A172 (cell line): ENCODE measurements at regions not wholly inside any gene's neighbourhood (a gene's known extent, or its start where the extent isn't known, plus 50 kb on each side); places are given as distances from the start of the nearest gene placed in this dataset.
"Not testable (repeated sequence)": the region's sequence is repeated elsewhere in the genome, so short reads cannot be mapped to it uniquely, and the experiment has no call there.

ENCODE experiments used
- DNase-seq: peaks from one replicate; pipeline ENCODE4 v3.0.0-alpha.2; 2015; ENCODE audit warnings: low spot score

DNA sequence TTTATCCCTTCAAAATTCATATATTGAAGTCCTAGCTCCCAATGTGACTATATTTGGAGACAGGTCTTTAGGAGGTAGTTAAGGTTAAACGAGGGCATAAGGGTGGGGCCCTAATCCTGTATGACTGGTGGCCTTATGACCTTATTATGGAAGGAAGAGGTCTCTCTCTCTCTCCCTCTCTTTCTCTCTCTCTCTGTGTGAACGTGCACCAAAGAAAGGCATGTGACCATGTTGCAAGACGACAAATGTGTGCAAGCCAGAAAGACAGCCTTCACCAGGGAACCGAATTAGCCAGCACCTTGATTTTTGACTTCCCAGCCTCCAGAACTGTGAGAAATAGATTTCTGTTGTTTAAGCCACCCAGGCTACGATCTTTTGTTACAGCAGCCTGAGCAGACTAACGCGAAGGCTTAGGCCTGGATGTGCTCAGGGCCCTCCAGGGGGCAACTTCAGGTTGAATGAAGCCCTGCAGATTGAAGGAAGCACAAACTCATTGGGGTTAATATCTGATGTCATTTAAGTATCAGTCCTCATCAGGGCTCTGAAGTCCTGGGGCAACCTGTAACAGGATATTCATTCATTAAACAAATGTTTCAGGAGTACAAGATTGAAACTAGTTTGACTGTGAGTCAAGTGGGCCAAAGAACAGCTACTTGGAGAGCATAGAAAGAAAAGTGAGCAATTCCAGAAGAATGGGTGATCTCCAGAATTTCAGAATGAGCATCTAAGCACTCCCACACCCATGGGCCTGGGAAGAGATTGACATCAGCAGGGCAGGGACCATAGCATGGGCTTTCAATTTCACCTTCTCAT is 157.4 kb upstream of the TNFAIP3 start:
- no peak for DNase-seq

DNA sequence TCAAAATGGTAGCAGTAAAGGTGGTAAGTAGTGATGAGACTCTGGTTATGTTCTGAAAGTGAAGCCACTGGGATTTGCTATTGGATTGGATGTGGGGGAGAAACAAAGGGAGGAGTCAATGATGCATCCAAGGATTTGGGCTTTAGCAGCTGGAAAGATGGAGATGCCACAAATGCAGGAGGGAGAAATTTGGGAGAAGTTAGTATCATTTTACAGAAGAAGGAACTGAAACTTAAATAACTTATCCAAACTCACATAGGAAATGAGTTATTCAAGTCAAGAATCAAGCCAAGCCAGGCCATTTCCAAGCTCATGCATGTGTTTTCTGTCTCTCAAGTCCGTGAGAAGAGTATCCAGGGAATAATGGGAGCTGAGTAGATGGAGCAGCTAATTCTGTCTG is 155.1 kb upstream of the TNFAIP3 start:
- no peak for DNase-seq

DNA sequence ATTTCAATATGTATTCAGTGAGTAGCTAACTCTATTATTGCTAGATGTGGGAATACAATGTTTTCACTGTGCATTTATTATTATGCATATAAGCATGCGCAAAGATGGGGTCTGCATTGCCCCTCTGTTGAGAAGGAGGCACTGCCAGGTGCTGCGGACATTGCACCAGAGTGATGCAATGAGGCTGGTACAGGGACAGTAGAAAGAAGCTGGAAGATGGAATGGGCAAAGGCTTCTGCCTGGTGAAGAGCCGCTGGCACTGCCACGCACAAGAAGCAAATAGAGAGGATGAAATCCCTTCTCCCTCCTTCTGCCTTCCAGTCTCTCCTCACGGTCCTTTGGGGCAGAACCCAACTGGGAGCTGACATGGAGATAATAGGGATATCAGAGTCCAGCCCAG is 154.5 kb upstream of the TNFAIP3 start:
- no peak for DNase-seq

DNA sequence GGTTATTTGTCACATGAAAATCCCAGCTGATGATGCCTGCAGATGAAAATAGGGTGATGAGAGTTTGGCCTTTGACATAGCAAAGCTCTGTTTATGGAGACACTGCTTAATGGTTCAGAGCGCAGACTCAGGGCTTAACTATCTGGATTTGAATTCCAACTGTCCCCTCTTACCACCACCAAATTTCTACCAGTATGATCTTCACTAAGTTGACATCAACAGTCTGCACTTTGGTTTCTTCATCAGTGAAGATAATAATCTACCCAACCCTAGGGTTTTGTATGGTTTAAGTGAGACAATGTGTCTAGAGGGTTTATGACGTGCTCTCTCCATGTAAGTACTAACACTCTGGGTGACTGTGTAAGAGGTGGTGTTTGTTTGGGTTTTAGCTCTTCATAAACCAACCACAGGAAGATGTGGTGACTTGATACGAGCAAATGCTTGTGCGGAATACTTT is 151.4 kb upstream of the TNFAIP3 start:
- no peak for DNase-seq

DNA sequence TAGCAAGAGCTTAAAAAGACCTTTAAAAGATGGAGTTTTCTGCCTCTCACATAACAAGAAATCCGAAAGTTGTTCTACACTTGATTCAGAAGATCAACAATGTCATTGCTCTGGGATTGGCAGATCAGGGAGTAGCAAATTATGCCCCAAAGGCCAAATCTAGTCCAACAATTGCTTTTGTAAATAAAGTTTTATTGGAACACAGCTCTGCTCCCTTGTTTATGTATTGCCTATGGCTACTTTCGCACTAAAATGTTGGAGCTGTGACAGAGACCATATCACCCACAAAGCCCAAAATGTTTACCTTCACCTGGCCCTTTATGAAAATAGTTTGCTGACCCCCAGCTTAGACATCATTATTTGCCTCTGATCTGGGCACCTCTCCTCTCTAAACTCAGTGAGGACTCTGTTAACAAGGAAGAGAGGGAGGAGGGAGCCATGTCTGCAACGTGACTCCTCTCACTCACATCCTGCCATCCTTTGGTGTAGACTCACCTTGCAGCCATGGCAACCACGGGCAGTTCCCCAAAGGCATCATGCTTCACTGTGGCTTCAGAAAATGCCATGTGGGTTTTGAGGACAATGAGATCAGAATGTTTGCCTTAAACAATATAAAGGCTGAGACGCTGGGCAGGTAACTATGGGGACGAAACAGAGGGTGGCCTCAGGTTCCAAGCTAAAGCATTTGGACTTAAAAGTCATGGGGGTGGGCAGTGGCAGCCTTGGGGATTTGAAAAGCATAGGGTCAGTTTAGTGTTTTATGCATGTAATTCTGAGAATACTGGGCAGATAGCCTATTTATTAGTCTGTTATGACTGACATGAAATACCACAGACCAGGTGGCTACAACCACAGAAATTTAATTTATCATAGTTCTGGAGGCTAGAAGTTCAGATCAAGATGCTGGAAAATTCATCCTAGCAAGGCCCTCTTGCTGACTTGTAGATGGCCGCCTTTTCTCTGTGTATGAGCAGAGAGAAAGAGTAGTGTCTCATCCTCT is 149.7 kb upstream of the TNFAIP3 start:
- DNase-seq = no peak

DNA sequence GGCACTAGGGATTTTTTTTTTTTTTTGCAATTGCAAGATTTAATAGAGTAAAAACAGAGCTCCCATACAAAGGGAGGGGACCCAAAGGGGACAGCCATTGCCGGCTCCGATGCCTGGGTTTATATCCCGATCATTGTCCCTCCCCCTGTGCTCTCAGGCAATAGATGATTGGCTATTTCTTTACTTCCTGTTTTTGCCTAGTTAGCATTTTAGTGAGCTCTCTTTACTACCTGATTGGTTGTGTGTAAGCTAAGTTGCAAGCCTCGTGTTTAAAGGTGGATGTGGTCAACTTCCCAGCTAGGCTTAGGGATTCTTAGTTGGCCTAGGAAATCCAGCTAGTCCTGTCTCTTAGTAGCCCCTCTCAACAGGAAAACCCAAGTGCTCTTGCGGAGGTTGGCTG is 148.2 kb upstream of the TNFAIP3 start:
- not testable (repeated sequence) for DNase-seq

DNA sequence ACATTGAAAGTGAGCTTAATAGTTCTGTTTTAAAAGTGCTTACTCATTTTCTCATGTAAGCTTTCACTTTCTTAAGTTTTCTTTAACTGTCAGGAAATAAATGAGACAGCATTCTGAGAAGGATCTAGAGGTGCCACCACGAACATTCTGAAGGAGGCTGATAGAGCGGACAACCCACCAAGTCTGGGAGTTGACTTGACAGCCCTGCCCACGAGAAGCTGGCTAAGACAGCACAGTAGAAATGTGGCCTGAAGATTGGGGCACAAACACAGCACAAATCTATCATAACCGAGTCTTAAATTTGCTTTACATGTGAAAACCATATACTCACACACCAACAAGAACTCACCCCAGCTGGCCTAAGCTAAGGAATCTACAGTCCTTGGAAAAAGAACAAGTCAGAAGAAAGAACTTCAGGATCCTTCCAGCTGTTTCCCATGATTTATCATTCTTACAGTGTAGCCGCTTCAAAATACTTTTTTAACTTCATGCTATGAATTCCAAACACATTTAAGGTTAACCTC is 144.2 kb upstream of the TNFAIP3 start:
- DNase-seq = no peak

DNA sequence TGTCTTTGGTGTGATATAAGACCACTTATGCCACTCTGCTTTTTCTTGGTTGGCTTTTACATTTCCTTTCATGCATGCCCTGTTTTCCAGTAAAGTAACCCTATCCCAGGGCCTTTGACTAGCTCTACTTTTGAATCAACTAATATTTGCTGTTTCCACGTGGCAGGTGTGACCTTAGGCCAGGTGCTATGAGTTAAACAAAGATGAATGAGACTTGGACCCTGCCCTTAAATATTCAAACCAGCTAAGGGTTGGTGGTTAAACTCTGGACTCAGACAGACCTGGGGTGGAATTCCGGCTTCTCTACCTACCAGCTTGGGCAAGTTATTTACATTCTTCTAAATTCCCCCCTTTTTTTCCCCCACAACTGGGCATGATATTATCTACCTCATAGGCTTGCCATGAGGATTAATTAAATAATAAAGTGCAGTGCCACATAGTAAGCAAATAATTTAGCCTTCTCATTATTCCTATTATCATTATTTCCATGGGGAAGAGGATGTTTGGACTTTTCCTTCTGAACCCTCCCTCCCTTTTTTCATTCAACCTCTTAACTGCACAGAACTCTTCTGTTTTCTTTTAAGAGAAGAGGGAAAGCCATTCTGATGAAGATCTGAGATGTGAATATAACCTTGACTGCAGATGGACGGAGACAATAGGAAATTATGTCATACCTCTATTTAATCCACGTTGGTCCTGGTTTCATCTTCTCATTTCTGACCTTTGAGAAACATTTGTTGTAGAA is 143.6 kb upstream of the TNFAIP3 start:
- no peak for DNase-seq

DNA sequence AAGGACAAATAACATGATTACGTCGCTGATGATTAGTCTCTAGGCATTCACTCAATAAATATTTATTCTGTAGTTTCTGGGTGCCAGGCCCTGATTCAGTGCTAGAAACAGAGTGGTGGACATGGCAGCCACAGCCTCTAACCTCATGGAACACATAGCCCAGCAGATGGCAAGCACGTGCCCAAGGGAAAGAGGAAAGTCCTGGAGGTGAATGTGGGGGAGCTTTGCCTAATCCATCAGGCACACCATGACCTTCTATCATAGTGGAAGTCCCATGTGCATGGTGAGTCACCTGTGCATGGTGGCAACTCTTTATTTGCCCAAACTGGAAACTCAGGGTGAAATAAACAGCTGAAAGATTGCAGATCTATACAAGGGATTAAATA is 143.0 kb upstream of the TNFAIP3 start:
- no peak for DNase-seq

DNA sequence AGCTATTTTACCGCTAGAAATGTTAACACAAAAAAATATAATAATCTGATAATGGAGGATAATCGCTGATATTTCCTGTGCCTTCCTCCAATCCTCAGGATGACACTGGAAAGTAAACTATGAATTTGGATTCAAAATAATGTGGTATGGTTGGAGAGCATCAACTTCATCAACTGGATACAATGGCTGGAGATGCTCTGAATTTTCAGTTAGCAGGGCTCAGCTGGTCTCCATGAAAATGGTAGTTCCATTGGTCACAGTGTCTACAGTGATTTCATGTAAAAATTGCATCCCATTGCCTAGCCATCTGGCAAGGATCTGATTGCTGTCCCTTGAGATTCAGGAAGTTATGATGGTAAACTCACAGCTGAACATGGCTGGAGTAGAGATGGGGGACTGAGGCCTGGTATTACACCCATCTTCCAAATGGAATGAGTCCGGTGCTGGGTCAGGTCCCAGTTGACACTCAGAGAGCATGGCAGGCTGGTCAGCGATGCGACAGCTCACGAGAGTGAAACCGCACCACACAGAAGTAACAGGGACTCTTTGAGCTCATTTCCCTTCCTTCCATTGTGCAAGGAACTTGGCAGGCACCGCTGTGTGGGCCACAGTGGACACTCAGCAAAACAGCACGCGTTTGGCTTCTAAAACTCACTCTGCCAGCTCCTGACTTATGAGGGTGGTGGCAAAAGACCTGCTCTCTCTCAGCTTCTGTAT is 142.4 kb upstream of the TNFAIP3 start:
- DNase-seq = no peak

DNA sequence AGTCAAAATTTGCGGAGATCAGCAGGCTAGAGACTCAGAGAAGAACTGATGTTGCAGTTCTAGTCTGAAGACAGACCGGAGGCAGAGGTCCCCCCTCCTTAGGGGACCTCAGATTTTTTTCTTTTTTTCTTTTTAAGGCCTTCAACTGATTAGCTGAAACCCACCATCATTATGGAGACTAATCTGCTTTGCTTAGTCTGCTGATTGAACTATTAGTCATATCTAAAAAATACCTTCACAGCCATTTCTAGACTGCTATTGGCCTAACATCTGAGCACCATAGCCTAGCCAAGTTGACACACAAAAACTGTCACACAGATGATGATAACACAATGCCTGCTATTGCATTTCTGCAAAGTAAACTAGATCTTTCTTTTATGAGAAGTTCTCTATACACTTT is 141.1 kb upstream of the TNFAIP3 start:
- DNase-seq = no peak

DNA sequence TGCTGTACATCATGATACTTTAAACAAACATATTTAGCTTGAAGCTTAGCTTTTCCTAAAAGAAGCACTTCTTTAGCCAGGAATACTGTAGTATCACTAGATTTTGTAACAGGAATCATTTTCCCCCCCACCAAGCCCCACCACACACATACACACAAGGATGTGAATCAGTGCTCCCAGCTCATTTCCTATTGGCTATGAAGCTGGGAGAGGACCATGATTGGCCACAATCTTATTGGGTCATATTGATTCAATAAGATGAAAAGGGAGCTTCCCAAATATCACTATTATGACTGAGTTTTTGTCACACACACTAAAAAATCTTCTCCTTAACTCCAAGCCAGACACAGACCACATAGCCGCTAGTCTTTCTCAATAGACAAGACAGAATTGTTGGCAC is 140.5 kb upstream of the TNFAIP3 start:
- DNase-seq = no peak

DNA sequence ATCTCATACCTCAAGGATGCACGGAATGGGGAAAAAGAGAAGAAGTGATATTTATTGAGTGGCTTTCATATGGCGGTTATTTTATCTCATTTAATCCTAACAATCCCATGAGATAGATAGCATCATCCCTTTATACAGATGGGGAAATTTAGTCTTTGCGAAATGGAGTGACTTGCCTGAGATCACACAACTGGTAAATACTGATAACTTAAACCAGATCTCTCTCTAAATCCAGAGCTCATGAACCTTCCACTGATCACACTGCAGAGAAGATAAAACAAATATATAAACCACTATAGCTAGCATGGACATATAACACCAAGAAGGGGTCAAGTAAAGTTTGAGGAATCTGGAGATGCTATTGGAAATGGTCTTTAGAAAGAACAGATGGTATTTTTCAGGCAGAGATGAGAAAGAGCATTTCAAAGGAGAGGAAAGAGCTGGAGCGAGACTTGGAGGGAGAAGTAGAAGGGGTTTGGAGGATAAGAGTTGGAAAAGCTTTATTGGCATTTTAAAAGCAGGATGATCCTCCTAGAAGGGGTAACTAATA is 139.8 kb upstream of the TNFAIP3 start:
- DNase-seq = no peak

DNA sequence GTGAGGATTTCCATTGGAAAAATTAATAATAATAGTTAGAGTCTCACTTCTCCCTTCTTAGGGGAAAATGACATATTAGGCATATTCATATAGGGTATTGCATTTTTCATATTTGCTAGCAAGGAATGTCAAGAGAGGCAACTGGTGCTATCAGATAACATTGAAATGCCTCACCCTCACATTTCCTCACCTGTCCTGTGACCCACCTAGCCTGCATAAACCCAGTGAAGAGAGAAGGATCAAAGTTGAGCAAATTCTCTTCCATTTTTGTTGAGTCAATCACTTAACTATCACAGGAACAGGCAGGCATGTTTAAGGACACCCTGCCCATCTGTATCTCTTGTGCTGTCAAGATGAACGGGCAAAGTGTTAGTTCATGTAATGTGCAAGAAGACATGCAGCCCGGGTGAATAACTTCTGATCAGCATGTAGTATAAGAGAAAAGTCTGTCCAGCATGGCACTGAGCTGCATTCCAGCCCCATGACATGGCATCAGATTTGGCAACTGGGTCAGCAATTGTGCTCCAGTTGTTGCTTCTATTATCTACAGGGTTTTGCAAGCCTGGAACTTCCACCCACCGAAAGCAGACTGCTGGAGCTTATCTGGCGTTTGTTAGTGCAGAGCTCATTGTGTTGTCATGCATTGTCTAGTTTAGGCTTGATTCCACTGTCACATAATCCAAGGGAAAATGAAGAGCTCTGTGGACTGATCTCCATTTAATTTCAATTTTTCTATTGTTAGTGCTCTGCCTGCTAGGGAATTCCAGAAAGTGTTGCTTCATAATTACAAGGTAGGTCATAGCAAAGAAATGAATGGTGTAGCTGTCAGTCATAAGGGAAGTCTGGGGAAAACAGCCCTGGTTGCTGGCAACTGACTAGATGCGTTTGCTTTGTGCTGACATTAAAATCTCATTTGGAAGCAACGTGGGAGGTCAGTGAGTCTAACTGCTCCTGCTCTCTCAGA is 138.4 kb upstream of the TNFAIP3 start:
- peak; percentile 69 for DNase-seq

DNA sequence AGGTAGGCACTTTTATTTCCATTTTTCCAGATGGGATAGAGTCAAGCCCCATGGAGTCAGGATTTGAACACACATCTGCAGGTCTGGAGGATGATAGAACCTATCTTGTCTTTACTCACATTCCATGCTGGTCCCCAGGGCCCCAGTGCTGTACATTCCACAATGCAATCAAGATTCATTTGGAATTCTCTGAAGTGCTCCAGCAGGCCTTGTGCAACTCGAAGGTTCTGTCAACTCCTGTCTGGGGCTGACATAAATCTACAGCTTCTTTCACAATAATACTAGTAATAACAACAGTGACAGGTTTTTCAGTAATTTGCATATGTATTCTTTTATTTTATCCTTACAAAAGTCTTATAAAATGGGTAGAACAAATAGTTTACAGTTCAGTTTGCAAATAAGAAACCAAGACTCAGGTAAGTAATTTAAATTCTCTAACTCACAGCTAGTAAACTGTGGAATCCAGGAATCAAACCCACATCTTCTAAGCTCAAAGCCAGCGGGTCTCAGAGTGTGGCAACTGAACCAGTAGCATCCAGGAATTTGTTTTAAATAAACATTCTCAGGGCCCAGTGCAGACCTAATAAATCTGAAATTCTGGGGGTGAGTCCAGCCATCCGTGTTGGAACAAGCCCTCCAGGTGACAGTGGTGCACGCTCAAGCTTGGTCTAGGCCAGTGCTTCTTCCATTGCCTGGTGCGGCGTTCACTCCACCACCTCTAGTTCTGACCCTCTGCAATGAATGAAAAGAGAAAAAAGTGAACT is 137.0 kb upstream of the TNFAIP3 start:
- DNase-seq = no peak

DNA sequence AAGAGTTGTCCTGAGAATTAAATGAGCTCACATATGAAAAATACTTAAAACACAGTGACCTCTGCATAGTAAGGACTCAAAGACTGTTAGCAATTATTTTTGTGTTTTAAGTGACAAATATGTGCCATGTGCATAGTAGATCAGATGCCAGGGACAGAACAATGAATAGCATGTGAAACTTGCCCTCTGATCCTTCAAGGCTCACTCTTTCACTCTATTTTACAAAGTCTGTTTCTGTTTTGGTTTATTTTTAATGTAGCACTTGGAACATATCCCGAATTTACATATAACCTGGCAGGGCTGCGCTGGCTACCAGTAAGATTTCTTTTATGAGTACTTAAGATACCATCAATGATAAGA is 135.5 kb upstream of the TNFAIP3 start:
- no peak for DNase-seq

DNA sequence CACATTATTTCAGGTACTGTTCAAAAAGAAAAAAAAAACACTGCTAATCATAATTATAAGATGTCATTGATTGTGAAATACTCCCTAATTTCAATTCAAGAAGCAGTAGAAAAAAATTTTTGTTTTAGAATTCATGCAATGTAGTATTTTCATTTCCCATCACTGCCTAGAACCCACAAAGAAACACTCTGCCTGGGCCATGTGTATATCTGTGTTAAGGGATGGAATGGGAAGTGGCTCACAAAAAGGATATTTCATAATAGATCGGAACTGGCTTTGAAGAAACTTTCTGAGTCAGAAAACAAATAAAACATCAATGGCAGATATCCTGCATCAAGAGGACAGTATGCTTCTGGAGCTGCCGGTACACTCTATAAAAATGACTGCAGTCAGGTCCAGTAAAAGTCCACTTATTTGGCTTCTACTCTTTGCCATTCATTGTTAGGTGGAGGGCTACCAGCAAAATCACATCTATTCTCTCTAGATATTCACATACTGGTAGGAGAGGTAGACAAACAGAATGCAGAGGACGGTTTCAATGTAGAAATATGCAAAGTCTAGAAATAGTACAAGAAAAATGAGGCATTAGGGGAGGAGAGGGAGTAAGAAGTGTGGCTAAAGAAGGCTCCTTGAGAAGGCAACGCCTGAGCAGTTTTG is 135.0 kb upstream of the TNFAIP3 start:
- DNase-seq = peak; percentile 15

DNA sequence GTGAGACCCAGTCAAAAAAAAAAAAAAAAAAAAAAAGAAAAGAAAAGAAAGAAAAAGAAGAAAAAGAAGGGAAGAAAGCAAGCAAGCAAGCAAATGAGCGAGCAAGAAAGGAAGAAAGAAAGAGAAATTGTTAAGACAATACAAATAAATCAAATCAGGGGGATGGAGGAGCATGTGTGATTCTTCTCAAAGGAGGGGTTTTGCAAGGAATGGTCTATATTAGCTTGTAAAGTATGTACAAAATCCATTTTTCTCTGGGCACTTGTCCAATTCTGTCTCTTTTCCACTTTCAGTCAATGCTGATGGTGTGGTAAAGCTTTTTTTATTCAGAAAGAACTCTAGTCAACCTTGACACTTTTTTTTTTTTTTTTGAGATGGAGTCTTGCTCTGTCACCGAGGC is 133.7 kb upstream of the TNFAIP3 start:
- DNase-seq = no peak
